Upper lobe of left lung (tissue), 4 donors: ENCODE measurements at regions not wholly inside any gene's neighbourhood (a gene's known extent, or its start where the extent isn't known, plus 50 kb on each side); places are given as distances from the start of the nearest gene placed in this dataset.

ENCODE experiments used
- CTCF ChIP-seq, 6 experiments: fragments of 450-650 bp in 4 of 6; fragments of 200-600 bp in 2 of 6; sonication (generic) in 2 of 6; IDR thresholded peaks; one replicate each; pipeline ENCODE4 v1.5.1; 2016 to 2019; ENCODE audit warnings: antibody characterized with exemption in 6 of 6
- EP300 ChIP-seq, 4 donors: sonication (generic); formaldehyde crosslinking; IDR thresholded peaks; one replicate each; pipeline ENCODE4 v1.5.1; 2017; ENCODE audit warnings: antibody characterized with exemption in 4 of 4, control low read depth in 2 of 4
- POLR2AphosphoS5 ChIP-seq, 2 donors: sonication (generic); formaldehyde crosslinking; IDR thresholded peaks; one replicate each; pipeline ENCODE4 v1.5.1; 2017; ENCODE audit warnings: antibody characterized with exemption in 2 of 2

GRCh38 chr3:118228151-118228550 is 806.5 kb downstream of the IGSF11 start:
- TF ChIP-seq POLR2AphosphoS5 (IDR thresholded peaks at IDR 0.05) (no peak), EP300 (IDR thresholded peaks at IDR 0.05) (no peak), CTCF (IDR thresholded peaks at IDR 0.05) (no peak)
